ENCODE measurements at regions not wholly inside any gene's neighbourhood (a gene's known extent, or its start where the extent isn't known, plus 50 kb on each side); places are given as distances from the start of the nearest gene placed in this dataset.

- TF ChIP-seq CTCF (IDR thresholded peaks at IDR 0.05) = no peak
- H3K4me1 Mint-ChIP-seq = no peaks in the 10 kb centered on the region
- H3K27ac Mint-ChIP-seq = no peak overlapping the region
- H3K27me3 Mint-ChIP-seq = no peaks in the 10 kb centered on the region
- CTCF ChIA-PET = no interaction called here
- DNase-seq (no peak), ATAC-seq (ENCODE audit: low read depth) (no peak)
- H3K9me3 Mint-ChIP-seq = no peaks in the 10 kb centered on the region
- intact Hi-C loops (cut with micrococcal nuclease) = no loop called here
- no peaks in the 10 kb centered on the region for H3K36me3 Mint-ChIP-seq (ENCODE audit: low read depth)
- POLR2A ChIA-PET = no interaction called here
- H3K4me3 Mint-ChIP-seq = no peak overlapping the region
Measured at GRCh38 chr10:61825001-61825400, 76.5 kb upstream of the ARID5B start.

GRCh38 chr10:61825628-61826027, 75.9 kb upstream of the ARID5B start:
- ATAC-seq (ENCODE audit: low read depth) (no peak), DNase-seq (no peak)
- Mint-ChIP-seq H3K4me3 (no peak overlapping the region), H3K4me1 (no peaks in the 10 kb centered on the region), H3K27me3 (no peaks in the 10 kb centered on the region), H3K36me3 (ENCODE audit: low read depth) (no peaks in the 10 kb centered on the region), H3K9me3 (no peaks in the 10 kb centered on the region), H3K27ac (no peak overlapping the region)
- no peak for TF ChIP-seq CTCF (IDR thresholded peaks at IDR 0.05)
- intact Hi-C loops (cut with micrococcal nuclease) = no loop called here
- POLR2A ChIA-PET = no interaction called here
- CTCF ChIA-PET = no interaction called here

- intact Hi-C loops (cut with micrococcal nuclease) = no loop called here
- H3K4me3 Mint-ChIP-seq = no peak overlapping the region
- POLR2A ChIA-PET = interaction anchor here (0.7 kb wide), 1 partner anchor 55 kb away, joined by 3 read pairs; no protein-coding TSS in a partner anchor
- CTCF ChIA-PET = interaction anchor here (0.7 kb wide), 2 partner anchors 18 to 23 kb away, joined by 4 to 5 read pairs; no protein-coding TSS in a partner anchor
- peaks cover 1% of the 10 kb centered on the region for H3K9me3 Mint-ChIP-seq
- ATAC-seq (ENCODE audit: low read depth) (no peak), DNase-seq (no peak)
- no peak for TF ChIP-seq CTCF (IDR thresholded peaks at IDR 0.05)
- H3K27me3 Mint-ChIP-seq = no peaks in the 10 kb centered on the region
- no peaks in the 10 kb centered on the region for H3K36me3 Mint-ChIP-seq (ENCODE audit: low read depth)
- no peaks in the 10 kb centered on the region for H3K4me1 Mint-ChIP-seq
- no peak overlapping the region for H3K27ac Mint-ChIP-seq
Measured at GRCh38 chr10:61828034-61828433, 73.5 kb upstream of the ARID5B start.

DNA sequence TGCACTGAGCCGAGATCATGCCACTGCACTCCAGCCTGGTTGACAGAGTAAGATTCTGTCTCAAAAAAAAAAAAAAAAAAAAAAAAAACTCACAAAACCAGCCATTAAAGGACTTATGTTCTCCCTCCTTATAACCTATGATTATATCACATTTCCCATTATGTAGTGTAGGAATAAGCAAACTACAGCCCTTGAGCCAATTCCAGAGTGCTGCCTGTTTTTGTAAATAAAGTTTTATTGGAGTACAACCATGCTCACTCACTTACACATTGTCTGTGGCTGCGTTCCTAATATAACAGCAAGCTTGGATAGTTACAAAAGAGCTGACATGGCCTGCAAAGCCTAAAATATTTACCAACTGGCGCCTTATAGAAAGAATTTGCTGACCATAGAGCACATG, 72.7 kb upstream of the ARID5B start:
- H3K4me1 Mint-ChIP-seq = no peaks in the 10 kb centered on the region
- H3K36me3 Mint-ChIP-seq (ENCODE audit: low read depth) = no peaks in the 10 kb centered on the region
- H3K9me3 Mint-ChIP-seq = peaks cover 2% of the 10 kb centered on the region
- H3K4me3 Mint-ChIP-seq = no peak overlapping the region
- DNase-seq (no peak), ATAC-seq (ENCODE audit: low read depth) (no peak)
- intact Hi-C loops (cut with micrococcal nuclease) = no loop called here
- H3K27me3 Mint-ChIP-seq = no peaks in the 10 kb centered on the region
- ChIA-PET POLR2A (interaction anchor here (0.7 kb wide), 1 partner anchor 54 kb away, joined by 3 read pairs; no protein-coding TSS in a partner anchor), CTCF (interaction anchor here (0.7 kb wide), 1 partner anchor 19 kb away, joined by 4 read pairs; no protein-coding TSS in a partner anchor)
- H3K27ac Mint-ChIP-seq = no peak overlapping the region
- TF ChIP-seq CTCF (IDR thresholded peaks at IDR 0.05) = no peak

GRCh38 chr10:61830072-61830845, 71.2 kb upstream of the ARID5B start:
- H3K9me3 Mint-ChIP-seq = peaks cover 2% of the 10 kb centered on the region
- H3K27me3 Mint-ChIP-seq = no peaks in the 10 kb centered on the region
- intact Hi-C loops (cut with micrococcal nuclease) = no loop called here
- no peaks in the 10 kb centered on the region for H3K36me3 Mint-ChIP-seq (ENCODE audit: low read depth)
- DNase-seq = no peak
- no peak for ATAC-seq (ENCODE audit: low read depth)
- TF ChIP-seq CTCF (IDR thresholded peaks at IDR 0.05) = no peak
- POLR2A ChIA-PET = no interaction called here
- H3K27ac Mint-ChIP-seq = no peak overlapping the region
- H3K4me3 Mint-ChIP-seq = no peak overlapping the region
- CTCF ChIA-PET = no interaction called here
- no peaks in the 10 kb centered on the region for H3K4me1 Mint-ChIP-seq
